ENCODE measurements at regions not wholly inside any gene's neighbourhood (a gene's known extent, or its start where the extent isn't known, plus 50 kb on each side); places are given as distances from the start of the nearest gene placed in this dataset.

DNA sequence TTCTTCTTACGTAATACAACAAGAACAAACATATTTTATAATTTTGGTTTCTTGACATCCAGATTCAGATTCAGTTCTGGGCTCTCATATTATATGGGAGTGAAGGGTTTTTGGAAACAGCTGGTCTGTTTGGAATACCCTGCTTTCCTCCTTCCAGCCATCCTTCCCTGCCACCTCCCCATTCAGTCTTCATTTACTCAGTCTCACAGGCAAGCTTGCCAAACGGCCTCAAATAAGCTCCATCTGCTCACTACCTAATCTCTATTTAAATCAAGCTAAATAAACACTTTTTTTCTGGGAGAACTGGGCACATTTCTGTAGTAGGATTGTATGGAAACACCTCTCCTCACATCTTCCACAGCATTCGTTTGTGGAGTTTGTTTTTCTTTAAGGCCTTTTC is 147.5 kb downstream of the RND3 start:
- intact Hi-C loops (cut with micrococcal nuclease; ENCODE audit: unreplicated experiment) = no loop called here
- ChIA-PET POLR2A (ENCODE audit: unreplicated experiment) (no interaction called here), CTCF (no interaction called here)
- no TSS peak for BruUV-seq (replicated peaks)
- TF ChIP-seq, protein P1, sequence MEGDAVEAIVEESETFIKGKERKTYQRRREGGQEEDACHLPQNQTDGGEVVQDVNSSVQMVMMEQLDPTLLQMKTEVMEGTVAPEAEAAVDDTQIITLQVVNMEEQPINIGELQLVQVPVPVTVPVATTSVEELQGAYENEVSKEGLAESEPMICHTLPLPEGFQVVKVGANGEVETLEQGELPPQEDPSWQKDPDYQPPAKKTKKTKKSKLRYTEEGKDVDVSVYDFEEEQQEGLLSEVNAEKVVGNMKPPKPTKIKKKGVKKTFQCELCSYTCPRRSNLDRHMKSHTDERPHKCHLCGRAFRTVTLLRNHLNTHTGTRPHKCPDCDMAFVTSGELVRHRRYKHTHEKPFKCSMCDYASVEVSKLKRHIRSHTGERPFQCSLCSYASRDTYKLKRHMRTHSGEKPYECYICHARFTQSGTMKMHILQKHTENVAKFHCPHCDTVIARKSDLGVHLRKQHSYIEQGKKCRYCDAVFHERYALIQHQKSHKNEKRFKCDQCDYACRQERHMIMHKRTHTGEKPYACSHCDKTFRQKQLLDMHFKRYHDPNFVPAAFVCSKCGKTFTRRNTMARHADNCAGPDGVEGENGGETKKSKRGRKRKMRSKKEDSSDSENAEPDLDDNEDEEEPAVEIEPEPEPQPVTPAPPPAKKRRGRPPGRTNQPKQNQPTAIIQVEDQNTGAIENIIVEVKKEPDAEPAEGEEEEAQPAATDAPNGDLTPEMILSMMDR (conservative IDR thresholded peaks at IDR 0.05) = no peak
- no peak for TF ChIP-seq EZH2 (IDR thresholded peaks at IDR 0.05; ENCODE audit: low read depth)
- Histone ChIP-seq H3K4me3 (no peak overlapping the region), H3K27me3 (ENCODE audit: insufficient read depth, low read depth) (no peaks in the 10 kb centered on the region), H3K79me2 (ENCODE audit: low read depth) (no peaks in the 10 kb centered on the region), H3K27ac (no peak overlapping the region), H3K4me1 (replicated peaks; ENCODE audit: insufficient read depth) (no peaks in the 10 kb centered on the region), H2AFZ (no peak overlapping the region), H3F3A (ENCODE audit: insufficient read depth, low read depth) (no peaks in the 10 kb centered on the region), H3K9me2 (ENCODE audit: insufficient read depth) (no peaks in the 10 kb centered on the region), H3K36me3 (ENCODE audit: low read depth) (no peaks in the 10 kb centered on the region), H4K20me1 (ENCODE audit: insufficient read depth) (no peaks in the 10 kb centered on the region), H3K4me2 (no peak overlapping the region), H3K9me3 (ENCODE audit: insufficient read depth, low read depth) (no peaks in the 10 kb centered on the region)
- DNase-seq = no peak

DNA sequence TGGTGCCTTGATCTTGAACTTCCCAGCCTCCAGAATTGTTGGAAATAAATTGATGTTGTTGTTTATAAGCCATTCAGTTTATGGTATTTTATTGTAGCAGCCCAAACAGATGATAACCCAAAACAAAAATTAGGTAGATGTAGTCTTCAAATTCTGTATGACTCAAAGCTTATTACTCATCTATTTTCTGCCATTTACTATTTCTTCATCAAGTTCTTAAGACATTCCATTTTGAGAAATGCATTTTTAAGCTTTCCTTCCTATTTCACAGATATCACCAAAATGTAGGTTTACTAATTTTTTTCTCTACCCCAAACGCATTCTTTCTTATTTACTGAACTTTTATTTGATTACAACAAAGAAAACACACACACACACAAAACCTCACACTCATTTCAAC is 148.2 kb downstream of the RND3 start:
- Histone ChIP-seq H3K9me2 (ENCODE audit: insufficient read depth) (no peaks in the 10 kb centered on the region), H2AFZ (no peak overlapping the region), H3K79me2 (ENCODE audit: low read depth) (no peaks in the 10 kb centered on the region), H3K36me3 (ENCODE audit: low read depth) (no peaks in the 10 kb centered on the region), H3K27ac (no peak overlapping the region), H4K20me1 (ENCODE audit: insufficient read depth) (no peaks in the 10 kb centered on the region), H3K27me3 (ENCODE audit: insufficient read depth, low read depth) (no peaks in the 10 kb centered on the region), H3K4me3 (no peak overlapping the region), H3K4me2 (no peak overlapping the region), H3F3A (ENCODE audit: insufficient read depth, low read depth) (no peaks in the 10 kb centered on the region), H3K4me1 (replicated peaks; ENCODE audit: insufficient read depth) (no peaks in the 10 kb centered on the region), H3K9me3 (ENCODE audit: insufficient read depth, low read depth) (no peaks in the 10 kb centered on the region)
- intact Hi-C loops (cut with micrococcal nuclease; ENCODE audit: unreplicated experiment) = no loop called here
- ChIA-PET POLR2A (ENCODE audit: unreplicated experiment) (no interaction called here), CTCF (no interaction called here)
- no peak for TF ChIP-seq EZH2 (IDR thresholded peaks at IDR 0.05; ENCODE audit: low read depth)
- TF ChIP-seq, protein P1 (conservative IDR thresholded peaks at IDR 0.05) = no peak
- no TSS peak for BruUV-seq (replicated peaks)
- DNase-seq = no peak

DNA sequence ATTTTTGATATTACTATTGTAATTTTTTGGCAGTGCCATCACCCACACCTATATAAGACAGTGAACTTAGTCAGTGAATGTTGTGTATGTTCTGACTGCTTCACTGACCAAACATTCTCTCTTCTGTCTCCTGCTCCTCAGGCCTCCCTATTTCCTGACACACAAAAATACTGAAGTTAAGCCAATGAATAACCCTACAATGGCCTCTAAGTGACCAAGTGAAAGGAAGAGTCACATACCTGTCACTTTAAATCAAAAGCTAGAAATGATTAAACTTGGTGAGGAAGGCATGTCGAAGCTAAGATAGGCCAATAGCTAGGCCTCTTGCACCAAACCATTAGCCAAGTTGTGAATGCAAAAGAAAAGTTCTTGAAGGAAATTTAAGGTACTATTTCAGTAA is 151.9 kb downstream of the RND3 start:
- H4K20me1 ChIP-seq (ENCODE audit: insufficient read depth) = no peaks in the 10 kb centered on the region
- H3K27me3 ChIP-seq (ENCODE audit: insufficient read depth, low read depth) = no peaks in the 10 kb centered on the region
- no peaks in the 10 kb centered on the region for H3K4me1 ChIP-seq (replicated peaks; ENCODE audit: insufficient read depth)
- ChIA-PET CTCF (no interaction called here), POLR2A (ENCODE audit: unreplicated experiment) (no interaction called here)
- TF ChIP-seq EZH2 (IDR thresholded peaks at IDR 0.05; ENCODE audit: low read depth) = no peak
- TF ChIP-seq, protein P1 (conservative IDR thresholded peaks at IDR 0.05) = no peak
- H3K79me2 ChIP-seq (ENCODE audit: low read depth) = no peaks in the 10 kb centered on the region
- intact Hi-C loops (cut with micrococcal nuclease; ENCODE audit: unreplicated experiment) = no loop called here
- no peak overlapping the region for H3K4me3 ChIP-seq
- no TSS peak for BruUV-seq (replicated peaks)
- no peaks in the 10 kb centered on the region for H3F3A ChIP-seq (ENCODE audit: insufficient read depth, low read depth)
- no peak overlapping the region for H2AFZ ChIP-seq
- no peak overlapping the region for H3K27ac ChIP-seq
- no peak for DNase-seq
- no peaks in the 10 kb centered on the region for H3K9me3 ChIP-seq (ENCODE audit: insufficient read depth, low read depth)
- no peak overlapping the region for H3K4me2 ChIP-seq
- H3K36me3 ChIP-seq (ENCODE audit: low read depth) = no peaks in the 10 kb centered on the region
- H3K9me2 ChIP-seq (ENCODE audit: insufficient read depth) = no peaks in the 10 kb centered on the region

All from PC-9 (cell line).